Transverse colon (tissue), 3 donors: ENCODE measurements at regions not wholly inside any gene's neighbourhood (a gene's known extent, or its start where the extent isn't known, plus 50 kb on each side); places are given as distances from the start of the nearest gene placed in this dataset.

ENCODE experiments used
- POLR2A ChIP-seq: fragments of 450-650 bp; IDR thresholded peaks from one replicate; pipeline ENCODE4 v1.6.1; 2016; ENCODE audit warnings: antibody characterized with exemption, mild to moderate bottlenecking, moderate library complexity
- TF ChIP-seq, protein P1 (sequence below), 5 experiments: fragments of 200-600 bp in 3 of 5; fragments of 450-650 bp in 2 of 5; sonication (generic) in 3 of 5; IDR thresholded peaks; 1 replicate in 2 of 5; 2 replicates in 3 of 5; pipeline ENCODE4 v1.5.1; 2016 to 2017; ENCODE audit warnings: antibody characterized with exemption in 5 of 5, inconsistent platforms in 3 of 5, mild to moderate bottlenecking in 2 of 5, moderate library complexity in 1 of 5

DNA sequence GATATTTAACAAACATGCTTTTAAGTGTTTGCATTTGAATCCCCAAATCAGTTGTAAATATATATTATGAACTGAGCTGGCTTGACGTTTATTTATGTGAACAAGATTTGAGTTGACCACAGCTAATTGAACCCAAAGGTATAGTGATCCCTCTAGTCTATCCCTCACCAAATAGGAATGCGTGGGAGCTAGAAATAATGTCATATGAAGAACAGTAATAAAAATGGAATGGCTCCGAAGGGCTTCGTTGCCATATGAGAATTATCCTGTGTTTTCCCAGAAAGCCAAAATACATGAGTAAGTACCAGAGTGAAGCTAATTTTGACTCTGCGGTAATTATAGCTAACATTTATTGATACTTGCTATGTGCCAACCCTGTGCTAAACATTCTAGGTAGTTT lies 142.7 kb downstream of the ADCYAP1 start:
- TF ChIP-seq, protein P1, sequence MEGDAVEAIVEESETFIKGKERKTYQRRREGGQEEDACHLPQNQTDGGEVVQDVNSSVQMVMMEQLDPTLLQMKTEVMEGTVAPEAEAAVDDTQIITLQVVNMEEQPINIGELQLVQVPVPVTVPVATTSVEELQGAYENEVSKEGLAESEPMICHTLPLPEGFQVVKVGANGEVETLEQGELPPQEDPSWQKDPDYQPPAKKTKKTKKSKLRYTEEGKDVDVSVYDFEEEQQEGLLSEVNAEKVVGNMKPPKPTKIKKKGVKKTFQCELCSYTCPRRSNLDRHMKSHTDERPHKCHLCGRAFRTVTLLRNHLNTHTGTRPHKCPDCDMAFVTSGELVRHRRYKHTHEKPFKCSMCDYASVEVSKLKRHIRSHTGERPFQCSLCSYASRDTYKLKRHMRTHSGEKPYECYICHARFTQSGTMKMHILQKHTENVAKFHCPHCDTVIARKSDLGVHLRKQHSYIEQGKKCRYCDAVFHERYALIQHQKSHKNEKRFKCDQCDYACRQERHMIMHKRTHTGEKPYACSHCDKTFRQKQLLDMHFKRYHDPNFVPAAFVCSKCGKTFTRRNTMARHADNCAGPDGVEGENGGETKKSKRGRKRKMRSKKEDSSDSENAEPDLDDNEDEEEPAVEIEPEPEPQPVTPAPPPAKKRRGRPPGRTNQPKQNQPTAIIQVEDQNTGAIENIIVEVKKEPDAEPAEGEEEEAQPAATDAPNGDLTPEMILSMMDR (IDR thresholded peaks at IDR 0.05): no peak
- TF ChIP-seq POLR2A: no peak
